WERI-Rb-1 (cell line): ENCODE measurements at regions not wholly inside any gene's neighbourhood (a gene's known extent, or its start where the extent isn't known, plus 50 kb on each side); places are given as distances from the start of the nearest gene placed in this dataset.

Source experiments
- DNase-seq: peaks from one replicate; pipeline ENCODE4 v3.0.0-alpha.2; 2020
- H3K27ac ChIP-seq: fragments of 250-450 bp; sonication (Bioruptor Pico); 2 replicates; pipeline ENCODE4 v1.5.1; 2020; ENCODE audit warnings: mild to moderate bottlenecking, moderate library complexity
- H3K27me3 ChIP-seq: fragments of 250-450 bp; sonication (Bioruptor Pico); 2 replicates; pipeline ENCODE4 v1.5.1; 2021; ENCODE audit warnings: mild to moderate bottlenecking, low read depth, moderate library complexity; ENCODE audit not compliant: insufficient read depth, severe bottlenecking
- H3K36me3 ChIP-seq: fragments of 250-450 bp; sonication (Bioruptor Pico); 2 replicates; pipeline ENCODE4 v1.5.1; 2020; ENCODE audit warnings: mild to moderate bottlenecking, moderate library complexity
- H3K4me3 ChIP-seq: 2 replicates; pipeline ENCODE4 v1.5.1; 2011; ENCODE audit warnings: low read depth, mild to moderate bottlenecking, control low read depth, low read length
- H3K9me3 ChIP-seq: fragments of 250-450 bp; sonication (Bioruptor Pico); 2 replicates; pipeline ENCODE4 v1.5.1; 2021; ENCODE audit warnings: mild to moderate bottlenecking, moderate library complexity; ENCODE audit not compliant: severe bottlenecking
- CTCF ChIP-seq: IDR thresholded peaks from 2 replicates; pipeline ENCODE4 v1.5.1; 2011; ENCODE audit warnings: low read depth, mild to moderate bottlenecking, control low read depth, inconsistent platforms, low read length

GRCh38 chr2:185658750-185659149 lies 79.9 kb upstream of the FSIP2 start:
- Histone ChIP-seq H3K27ac (no peak overlapping the region), H3K36me3 (no peaks in the 10 kb centered on the region), H3K27me3 (no peaks in the 10 kb centered on the region), H3K4me3 (no peak overlapping the region), H3K9me3 (no peaks in the 10 kb centered on the region)
- TF ChIP-seq CTCF: no peak
- DNase-seq: no peak

GRCh38 chr2:185663811-185664210 lies 74.8 kb upstream of the FSIP2 start:
- Histone ChIP-seq H3K36me3 (no peaks in the 10 kb centered on the region), H3K27ac (no peak overlapping the region), H3K27me3 (no peaks in the 10 kb centered on the region), H3K4me3 (no peak overlapping the region), H3K9me3 (no peaks in the 10 kb centered on the region)
- no peak for TF ChIP-seq CTCF
- DNase-seq: no peak

GRCh38 chr2:185664384-185664783 lies 74.2 kb upstream of the FSIP2 start:
- Histone ChIP-seq H3K9me3 (no peaks in the 10 kb centered on the region), H3K27ac (no peak overlapping the region), H3K36me3 (no peaks in the 10 kb centered on the region), H3K4me3 (no peak overlapping the region), H3K27me3 (no peaks in the 10 kb centered on the region)
- no peak for DNase-seq
- TF ChIP-seq CTCF: no peak

GRCh38 chr2:185665251-185665814 lies 73.3 kb upstream of the FSIP2 start:
- Histone ChIP-seq H3K36me3 (no peaks in the 10 kb centered on the region), H3K27me3 (no peaks in the 10 kb centered on the region), H3K27ac (no peak overlapping the region), H3K4me3 (no peak overlapping the region), H3K9me3 (no peaks in the 10 kb centered on the region)
- DNase-seq: no peak
- TF ChIP-seq CTCF: no peak

- Histone ChIP-seq H3K4me3 (no peak overlapping the region), H3K27ac (no peak overlapping the region), H3K36me3 (no peaks in the 10 kb centered on the region), H3K9me3 (no peaks in the 10 kb centered on the region), H3K27me3 (no peaks in the 10 kb centered on the region)
- TF ChIP-seq CTCF: no peak
- no peak for DNase-seq
These were observed 71.2 kb upstream of the FSIP2 start for GRCh38 chr2:185667452-185667851.

- no peak for DNase-seq
- no peak for TF ChIP-seq CTCF
- H3K27ac ChIP-seq: no peak overlapping the region
- H3K27me3 ChIP-seq: no peaks in the 10 kb centered on the region
- no peaks in the 10 kb centered on the region for H3K9me3 ChIP-seq
- H3K4me3 ChIP-seq: no peak overlapping the region
- no peaks in the 10 kb centered on the region for H3K36me3 ChIP-seq
These were observed 69.9 kb upstream of the FSIP2 start for GRCh38 chr2:185668710-185669109.
